ENCODE measurements at regions not wholly inside any gene's neighbourhood (a gene's known extent, or its start where the extent isn't known, plus 50 kb on each side); places are given as distances from the start of the nearest gene placed in this dataset.
"Not testable (repeated sequence)": the region's sequence is repeated elsewhere in the genome, so short reads cannot be mapped to it uniquely, and the experiment has no call there.

DNA sequence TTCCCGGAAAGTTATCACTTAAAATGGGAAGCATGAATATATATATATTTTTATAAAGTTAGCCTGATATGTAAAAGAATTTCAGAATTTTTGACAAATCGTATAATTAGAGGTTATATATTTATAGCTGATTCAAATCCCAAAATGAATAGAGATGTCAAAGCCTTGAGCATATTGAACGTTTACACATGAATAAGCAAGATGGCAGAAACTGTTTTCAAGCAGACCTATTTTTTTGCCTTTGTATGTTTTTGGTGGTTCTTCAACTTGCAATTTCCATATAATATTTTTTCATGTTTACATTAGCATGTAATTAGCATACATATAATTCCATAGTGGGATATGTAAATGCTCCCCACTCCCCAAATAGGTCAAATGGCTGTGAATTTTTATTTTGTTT lies 189.9 kb downstream of the PRL start:
- DNase-seq (ENCODE audit: low read depth) = no peak

DNA sequence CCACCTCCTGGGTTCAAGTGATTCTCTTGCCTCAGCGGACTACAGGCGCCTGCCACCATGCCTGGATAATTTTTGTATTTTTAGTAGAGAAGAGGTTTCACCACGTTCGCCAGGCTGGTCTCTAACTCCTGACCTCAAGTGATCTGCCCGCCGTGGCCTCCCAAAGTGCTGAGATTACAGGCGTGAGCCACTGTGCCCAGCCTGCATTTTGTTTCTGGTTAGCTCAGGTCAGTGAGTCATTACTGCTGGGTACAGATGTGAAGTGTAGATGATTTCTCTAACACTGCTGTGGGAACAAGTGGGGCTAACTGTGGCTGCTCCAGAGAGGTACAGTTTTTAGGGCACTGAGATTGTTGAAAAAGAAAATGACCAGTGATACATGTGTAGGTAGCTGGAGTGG lies 188.6 kb downstream of the PRL start:
- no peak for DNase-seq (ENCODE audit: low read depth)

DNA sequence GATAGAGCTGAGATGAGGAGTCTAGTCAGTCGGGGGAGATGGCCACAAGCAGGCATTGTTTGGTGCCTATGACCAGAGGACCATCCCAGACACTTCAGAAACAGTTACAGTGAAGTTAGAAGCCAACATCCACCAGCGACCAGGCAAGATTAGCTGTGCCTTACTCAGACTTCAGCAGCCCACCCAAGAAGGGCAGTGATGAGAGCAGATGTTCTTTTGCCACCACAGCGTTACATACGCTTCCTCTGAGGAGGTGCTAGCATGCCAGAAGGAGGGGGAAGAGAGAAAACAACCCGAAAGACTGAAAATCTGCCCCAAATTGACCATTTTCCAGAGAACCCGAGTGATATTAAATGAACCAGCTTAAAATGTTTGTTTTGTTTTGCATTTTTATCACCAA lies 186.8 kb downstream of the PRL start:
- no peak for DNase-seq (ENCODE audit: low read depth)

DNA sequence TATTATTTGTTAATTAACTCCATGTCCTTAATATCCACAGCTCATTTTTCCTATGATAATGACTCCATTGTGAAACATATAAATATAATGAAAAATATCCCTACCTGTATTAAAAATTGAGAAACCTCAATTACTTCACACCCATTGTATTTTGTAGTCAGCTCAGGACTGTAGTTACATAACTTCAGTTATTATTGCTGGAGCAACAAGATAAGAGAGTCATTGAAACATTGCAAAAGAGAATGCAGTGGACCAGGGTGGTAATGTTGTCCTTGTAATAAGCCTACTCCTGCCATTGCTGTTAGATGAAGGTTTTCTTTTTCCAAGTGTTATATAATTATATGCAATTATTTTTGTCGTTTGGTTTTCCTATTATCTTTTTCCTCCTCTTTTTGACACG lies 184.4 kb downstream of the PRL start:
- DNase-seq (ENCODE audit: low read depth) = no peak

DNA sequence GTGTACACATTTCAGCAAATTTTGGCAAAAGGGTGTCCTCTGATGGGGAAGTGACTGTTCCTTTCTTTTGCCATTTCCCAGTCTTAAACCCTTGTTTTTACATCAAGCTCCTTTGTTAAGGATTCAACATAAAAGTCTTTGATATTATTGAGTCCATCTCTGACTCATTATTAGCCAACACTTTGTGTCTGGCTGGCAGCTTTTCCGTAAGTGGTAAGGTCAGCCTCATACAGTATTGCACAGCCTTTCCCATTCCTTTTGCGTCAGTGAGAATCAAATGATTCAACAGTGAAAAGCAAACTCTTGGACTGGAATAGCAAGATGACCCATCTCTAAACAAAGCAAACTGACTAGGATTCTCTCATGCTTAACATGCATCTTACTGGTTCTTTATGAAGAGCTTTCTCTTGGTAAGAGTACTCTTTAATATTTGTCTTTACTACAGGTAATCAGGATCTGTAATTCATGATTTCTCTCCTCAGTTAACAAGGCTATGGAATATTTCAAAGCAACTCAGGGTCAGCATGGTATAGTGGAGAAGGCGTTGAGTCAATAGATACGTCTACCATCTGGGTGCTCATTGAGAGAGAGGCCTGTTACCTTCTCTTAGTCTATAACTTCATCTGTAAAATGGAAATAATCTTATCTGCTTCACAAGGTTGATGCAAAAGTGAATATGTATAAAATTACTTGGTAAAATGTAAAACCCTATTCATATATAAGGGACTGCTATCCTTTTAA lies 183.6 kb downstream of the PRL start:
- DNase-seq (ENCODE audit: low read depth) = no peak

DNA sequence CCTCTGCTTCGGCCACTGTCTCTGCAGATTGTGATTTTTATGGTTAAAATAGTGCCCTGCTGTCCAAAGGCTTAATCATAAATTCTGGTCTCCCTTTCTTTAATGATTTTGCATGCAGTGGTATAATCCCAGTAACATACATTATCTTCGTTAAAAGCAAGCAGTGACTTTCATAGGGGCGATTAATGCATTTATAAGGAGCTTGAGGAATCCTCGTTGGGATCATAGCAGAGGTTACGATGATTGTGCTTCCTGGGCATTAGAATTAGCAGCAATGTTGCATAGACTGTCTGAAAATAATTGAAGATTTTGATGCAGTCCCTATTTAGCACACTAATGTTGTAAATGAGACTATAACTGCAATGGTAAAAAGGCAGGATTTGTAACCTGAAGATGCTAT lies 181.3 kb downstream of the PRL start:
- no peak for DNase-seq (ENCODE audit: low read depth)

DNA sequence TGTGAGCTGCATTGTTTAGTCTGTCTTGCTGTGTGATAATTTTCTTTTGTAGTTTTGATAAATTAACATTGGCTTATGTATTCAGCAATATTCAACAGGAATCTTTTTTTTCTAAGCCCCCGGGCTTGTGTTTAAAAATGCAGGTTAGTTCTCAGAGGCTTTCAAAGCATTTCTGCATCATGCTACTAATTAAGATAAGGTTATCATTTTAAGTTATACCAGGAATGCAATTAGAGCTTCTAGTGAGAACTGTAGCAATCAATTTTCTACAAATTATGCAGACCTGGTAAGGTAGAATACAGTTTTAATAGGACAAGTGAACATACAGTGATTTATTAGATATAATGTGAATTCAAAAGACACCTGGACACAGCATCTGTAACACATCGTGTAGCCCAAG lies 179.2 kb downstream of the PRL start:
- no peak for DNase-seq (ENCODE audit: low read depth)

DNA sequence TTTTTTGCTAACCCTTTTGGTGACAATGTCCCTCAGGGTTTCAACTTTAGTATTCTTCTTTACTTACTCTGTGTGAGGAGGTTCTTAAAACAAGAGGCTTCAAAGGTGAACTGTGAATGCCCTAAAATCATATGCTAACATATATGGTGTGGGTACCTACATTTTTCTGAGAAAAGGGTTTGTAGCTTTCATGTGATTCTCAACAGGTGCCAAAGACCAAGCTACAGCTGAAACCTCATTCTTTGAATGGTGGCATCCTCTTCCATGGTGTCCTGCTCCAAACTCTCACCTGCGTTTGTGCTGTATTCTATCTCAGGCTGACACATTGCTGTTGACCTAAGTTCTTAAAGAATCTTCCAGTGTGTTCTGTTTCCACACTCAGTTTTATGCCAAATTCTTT lies 177.3 kb downstream of the PRL start:
- no peak for DNase-seq (ENCODE audit: low read depth)

DNA sequence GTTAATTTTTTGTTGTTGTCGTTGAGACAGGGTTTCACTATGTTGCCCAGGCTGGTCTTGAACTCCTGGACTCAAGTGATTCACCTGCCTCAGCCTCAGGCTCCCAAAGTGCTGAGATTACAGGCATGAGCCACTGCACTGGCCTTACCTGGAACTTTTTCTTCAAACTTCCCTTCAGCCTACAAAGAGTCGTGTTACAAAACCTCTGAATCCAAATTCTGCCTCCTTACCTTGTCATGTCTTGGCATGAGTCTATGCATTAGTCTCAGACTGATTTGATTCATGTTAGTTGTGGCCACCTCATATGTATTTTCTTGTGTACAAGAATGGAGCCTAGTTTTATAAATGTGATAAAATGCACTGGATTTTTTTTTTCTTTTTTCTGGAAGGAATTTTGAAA lies 172.1 kb downstream of the PRL start:
- DNase-seq (ENCODE audit: low read depth) = no peak

DNA sequence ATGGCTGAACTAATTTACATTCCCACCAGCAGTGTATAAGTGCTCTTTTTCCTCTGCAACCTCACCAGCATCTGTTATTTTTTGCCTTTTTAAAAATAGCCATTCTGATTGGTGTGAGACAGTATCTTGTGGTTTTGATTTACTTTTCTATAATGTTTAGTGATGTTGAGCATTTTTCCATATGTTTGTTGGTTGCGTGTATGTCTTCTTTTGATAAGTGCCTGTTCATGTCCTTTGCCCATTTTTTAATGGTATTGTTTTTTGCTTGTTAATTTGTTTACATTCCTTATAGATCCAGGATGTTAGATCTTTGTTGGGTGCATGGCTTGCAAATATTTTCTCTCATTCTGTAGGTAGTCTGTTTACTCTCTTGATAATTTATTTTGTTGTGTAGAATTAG lies 169.9 kb downstream of the PRL start:
- DNase-seq (ENCODE audit: low read depth) = no peak

DNA sequence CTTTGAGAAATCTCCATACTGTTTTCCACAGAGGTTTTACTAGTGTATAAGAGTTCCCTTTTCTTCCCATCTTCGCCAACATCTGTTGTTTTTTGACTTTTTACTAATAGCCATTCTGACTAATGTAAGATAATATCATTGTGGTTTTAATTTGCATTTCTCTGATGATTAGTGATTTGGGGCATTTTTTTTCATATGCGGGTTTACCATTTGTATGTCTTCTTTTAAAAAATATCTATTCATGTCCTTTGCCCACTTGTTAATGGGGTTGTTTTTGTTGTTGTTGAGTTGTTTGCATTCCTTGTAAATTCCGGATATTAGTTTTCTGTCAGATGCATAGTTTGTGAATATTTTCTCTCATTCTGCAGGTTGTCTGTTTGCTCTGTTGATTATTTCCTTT lies 167.1 kb downstream of the PRL start:
- DNase-seq (ENCODE audit: low read depth) = no peak

DNA sequence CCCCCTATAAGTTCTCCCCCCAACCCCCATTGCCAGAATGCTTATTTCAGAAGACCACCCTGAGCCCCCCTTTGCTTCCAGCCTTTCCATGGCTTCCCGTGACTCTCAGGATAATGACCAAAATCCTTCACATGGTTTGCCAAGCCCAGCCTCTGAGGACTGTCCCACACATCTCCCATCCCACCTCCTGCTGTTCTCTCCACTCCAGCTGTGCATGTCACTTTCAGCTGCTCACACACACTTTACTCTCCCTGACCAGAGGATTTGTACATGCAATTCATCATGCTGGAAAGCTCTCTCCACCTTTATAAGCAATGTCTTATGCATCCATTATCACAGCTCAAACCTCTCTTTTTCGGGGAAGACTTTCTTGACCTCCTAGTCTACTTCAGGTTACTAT lies 164.2 kb downstream of the PRL start:
- no peak for DNase-seq (ENCODE audit: low read depth)

DNA sequence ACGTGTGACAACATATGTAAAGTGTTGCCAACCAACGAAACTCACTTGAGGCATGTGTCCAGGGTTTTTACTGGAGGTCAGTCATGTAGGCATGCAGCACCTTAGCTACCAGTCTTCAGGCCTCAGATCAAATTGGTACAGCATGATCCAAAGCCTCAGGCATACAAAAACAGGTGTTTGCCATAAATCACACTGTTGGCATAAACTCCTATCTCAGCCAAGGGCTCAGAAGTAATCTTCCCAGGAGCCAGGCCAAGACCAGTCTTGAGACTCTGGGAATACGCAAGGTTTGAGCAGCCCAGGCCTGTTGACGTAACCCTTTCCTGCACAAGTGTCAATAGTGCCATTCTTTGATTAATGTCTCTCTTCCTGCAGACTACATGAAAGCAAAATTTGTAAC lies 163.5 kb downstream of the PRL start:
- DNase-seq (ENCODE audit: low read depth) = no peak

DNA sequence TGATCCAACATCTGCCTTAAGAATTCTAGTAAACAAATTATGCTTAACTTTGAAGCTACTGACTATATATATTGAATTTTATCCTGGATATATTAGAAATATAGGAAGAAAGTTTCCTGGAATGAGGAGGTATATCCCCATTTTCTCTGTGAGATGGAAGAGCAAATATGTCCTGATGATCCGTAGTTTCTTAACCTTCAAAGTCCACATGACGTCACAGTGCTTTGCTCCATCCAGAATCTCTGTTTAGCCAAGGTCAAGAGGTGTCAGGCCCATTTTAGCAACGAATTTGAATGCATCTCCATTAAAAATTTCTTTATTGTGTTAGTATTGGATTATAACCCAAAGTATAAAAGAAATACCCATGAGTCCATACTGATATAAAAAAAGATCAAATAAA lies 162.5 kb downstream of the PRL start:
- no peak for DNase-seq (ENCODE audit: low read depth)

DNA sequence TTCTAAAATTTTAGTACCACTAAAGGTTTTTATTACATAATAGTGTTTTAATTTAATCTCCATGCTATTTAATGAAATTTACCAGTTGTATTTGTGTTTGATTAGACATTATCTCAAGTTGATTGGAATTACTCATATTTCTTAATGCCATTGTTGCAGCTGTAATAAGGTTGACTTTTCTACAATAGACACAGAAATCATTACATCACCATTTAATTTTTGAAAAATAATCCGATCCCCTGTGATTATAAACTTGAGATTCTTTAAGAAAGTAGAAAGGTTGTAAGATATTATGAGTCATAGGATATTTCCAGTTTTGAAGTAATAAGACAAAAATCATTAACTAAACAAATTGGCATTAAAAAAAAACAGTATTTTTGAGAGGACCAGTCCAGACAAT lies 161.4 kb downstream of the PRL start:
- DNase-seq (ENCODE audit: low read depth) = no peak

DNA sequence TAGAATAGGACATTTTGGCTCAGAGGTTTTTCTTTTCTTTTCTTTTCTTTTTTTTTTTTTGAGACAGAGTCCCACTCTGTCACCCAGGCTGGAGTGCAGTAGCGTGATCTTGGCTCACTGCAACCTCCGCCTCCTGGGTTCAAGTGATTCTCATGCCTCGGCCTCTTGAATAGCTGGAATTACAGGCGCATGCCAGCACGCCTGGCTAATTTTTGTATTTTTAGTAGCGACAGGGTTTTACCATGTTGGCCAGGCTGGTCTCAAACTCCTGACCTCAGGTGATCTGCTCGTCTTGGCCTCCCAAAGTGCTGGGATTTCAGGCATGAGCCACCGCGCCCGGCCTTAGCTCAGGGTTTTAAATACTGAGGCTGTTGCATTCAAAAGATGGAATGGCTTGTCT lies 156.1 kb downstream of the PRL start:
- not testable (repeated sequence) for DNase-seq (ENCODE audit: low read depth)

DNA sequence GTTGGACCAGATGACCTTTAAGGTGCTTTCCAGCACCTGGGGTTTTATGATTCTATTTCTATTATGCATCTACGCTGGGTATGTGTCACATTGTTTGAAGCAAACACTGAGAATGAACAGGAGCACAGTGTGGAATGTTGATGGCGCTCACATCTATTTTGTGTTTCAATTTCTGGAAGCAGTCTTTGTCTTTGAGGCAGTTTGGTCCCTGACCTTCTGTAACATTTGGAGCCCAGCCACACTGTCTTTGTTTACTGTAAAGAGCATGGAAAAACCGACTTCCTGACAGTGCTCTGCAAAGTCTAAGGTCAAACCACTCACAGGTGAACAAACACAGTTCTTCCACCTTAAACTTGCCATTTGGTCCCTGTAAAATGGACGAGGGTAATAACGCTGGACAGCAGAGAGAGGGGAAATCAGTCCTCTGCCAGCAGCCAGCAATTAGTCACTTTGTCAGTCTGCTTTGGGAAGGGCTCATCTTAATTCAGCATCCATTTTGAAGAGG lies 155.5 kb downstream of the PRL start:
- no peak for DNase-seq (ENCODE audit: low read depth)

DNA sequence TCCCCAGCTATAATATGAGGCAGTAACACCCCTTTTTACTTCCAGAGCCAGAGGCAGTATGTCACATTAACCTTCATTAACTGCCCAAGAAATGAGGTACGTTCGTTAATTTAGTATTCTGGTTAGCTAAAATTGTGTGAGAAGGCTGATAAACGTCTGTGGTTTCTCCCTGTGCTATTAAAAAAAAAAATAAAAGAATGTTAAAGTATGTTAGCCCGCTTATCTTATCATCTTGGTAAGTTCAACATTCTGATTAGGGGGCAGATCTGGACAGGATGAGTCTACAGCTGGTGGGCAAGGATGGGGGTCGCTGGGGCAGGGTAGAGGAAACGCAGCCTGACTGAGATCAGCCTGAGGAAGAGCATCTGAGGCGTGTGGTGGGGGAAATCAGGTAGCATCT lies 154.0 kb downstream of the PRL start:
- DNase-seq (ENCODE audit: low read depth) = no peak

DNA sequence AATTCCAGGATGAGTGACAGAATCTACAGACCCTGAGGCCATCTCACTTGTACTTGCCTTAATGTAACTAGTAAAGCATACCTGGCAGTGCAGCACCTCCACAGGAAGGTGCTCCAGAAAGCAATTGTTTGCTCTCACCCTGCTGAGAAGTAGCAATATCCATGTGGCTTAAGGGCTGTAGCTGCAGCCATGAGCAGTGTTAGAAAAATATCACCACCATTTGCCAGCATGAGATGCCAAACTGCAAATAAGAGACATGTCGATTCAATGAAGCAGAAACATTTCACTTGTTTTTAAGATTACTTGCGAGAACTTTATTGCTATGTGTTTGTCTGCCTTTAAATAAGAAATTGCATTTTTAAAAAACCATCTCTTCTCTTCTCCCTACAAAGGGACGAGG lies 151.5 kb downstream of the PRL start:
- DNase-seq (ENCODE audit: low read depth) = no peak

DNA sequence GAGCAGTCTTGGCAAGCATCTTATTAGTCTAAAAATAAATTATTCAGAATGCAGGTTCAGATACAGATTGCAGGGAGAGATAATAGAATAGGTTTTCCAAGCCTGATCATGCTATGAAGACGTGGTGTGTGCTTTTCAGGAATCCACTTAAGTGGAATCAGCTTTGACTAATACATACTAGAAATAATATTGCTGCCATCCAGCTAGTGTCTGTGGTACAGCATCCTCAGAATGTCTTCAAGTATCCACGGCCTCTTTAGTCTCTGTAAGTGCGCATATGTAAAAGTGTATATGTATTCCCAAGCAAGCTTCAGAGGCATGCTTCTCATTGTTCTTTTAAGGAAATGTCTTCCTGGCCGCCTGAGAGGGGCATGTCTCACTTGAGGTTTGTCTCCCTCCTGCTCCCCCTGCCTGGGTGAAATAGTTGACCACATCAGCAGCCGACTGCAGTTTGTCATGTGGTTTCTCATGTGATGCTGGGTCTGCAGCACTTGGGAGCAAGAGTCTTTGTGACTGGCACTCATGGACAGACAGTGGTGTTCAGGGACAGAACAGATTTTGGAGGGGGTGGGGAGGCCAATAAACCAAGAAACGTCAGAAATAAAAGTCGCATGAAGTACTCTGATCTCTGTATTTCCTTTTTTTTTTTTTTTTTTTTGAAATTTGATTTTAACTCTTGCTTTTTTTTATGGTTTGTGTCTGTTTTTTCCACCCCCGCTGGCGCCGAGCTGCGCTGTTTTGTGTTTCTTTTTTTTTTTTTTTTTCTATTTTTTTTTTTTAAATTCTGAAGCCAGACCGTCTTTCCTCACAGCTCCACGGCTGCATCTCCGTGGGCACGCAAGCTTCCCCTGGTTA lies 150.8 kb downstream of the PRL start:
- DNase-seq (ENCODE audit: low read depth) = no peak

DNA sequence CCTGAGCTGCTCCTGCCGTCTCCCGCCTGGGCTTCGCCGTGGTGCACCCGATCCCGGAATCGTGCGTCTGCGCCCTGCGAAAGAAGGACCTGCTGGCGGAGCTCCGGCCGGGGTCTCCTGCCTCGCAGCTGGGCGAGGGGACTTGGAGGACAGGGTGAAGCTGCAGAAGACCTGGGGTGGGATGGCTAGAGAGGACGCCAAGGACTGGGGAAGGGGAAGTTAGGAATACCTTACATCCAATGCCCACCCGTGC lies 150.2 kb downstream of the PRL start:
- DNase-seq (ENCODE audit: low read depth) = no peak

DNA sequence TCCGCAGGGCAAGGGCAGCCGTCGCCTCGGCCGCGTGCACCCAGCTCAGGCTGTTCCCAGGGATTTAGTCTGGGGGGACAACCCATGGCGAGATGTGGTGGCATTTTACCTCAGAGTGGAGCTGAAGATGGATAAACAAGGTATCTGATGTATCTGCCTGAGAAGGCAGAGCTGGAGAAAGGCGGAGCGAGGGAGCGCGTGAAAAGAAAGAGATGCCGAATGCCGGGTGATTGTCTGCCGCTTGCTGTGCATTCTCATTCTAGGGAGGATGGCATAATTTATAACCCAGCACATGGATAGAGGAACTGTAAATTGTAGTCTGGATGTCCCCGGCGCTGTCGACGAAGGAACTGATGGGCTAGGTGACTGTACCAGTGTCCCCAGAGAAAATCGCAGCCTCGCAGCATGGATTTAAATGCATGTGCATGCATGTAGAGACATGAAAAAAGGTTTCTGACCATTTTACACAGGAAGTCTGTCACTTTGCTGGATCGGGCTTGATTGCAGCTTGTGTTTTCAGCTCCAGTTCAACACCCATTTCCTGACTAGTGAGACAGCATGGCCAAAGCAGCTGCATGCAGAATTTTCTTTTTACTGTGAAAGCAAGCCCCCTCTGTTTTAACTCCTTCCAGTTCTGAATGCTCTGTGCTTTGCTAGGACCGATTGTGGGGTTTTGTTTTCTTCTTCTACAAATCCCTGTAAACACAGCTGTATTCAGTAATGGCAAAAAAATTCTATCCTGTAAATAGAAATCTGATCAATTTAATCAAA lies 149.7 kb downstream of the PRL start:
- no peak for DNase-seq (ENCODE audit: low read depth)

Measured in stimulated activated CD8-positive, alpha-beta memory T cell treated with anti-CD3 and anti-CD28 coated beads, Interleukin-4, amount 100 ng/mL, for 24 hours (primary cell).